OCI-LY1 (cell line): ENCODE measurements at regions not wholly inside any gene's neighbourhood (a gene's known extent, or its start where the extent isn't known, plus 50 kb on each side); places are given as distances from the start of the nearest gene placed in this dataset.
"Not testable (repeated sequence)": the region's sequence is repeated elsewhere in the genome, so short reads cannot be mapped to it uniquely, and the experiment has no call there.

Source experiments
- H2AFZ ChIP-seq: fragments of 200-600 bp; sonication (generic), shearing (Covaris generic); 2 replicates; pipeline ENCODE4 v1.6.0; 2014; ENCODE audit warnings: antibody characterized with exemption, mild to moderate bottlenecking, low read length
- H3F3A ChIP-seq: fragments of 200-600 bp; sonication (generic), shearing (Covaris generic); 2 replicates; pipeline ENCODE4 v1.6.0; 2014; ENCODE audit warnings: mild to moderate bottlenecking, antibody characterized with exemption, low read length, moderate library complexity; ENCODE audit not compliant: insufficient read depth
- H3K27ac ChIP-seq: fragments of 200-600 bp; sonication (generic); 2 replicates; pipeline ENCODE4 v1.5.1; 2014; ENCODE audit warnings: low read length, mixed run types, mild to moderate bottlenecking, low read depth; ENCODE audit not compliant: poor library complexity, severe bottlenecking
- H3K27me3 ChIP-seq: fragments of 200-600 bp; sonication (generic); 2 replicates; pipeline ENCODE4 v1.6.0; 2014; ENCODE audit warnings: antibody characterized with exemption, mild to moderate bottlenecking, low read length, moderate library complexity; ENCODE audit not compliant: insufficient read depth
- H3K36me3 ChIP-seq: fragments of 200-600 bp; sonication (generic); 2 replicates; pipeline ENCODE4 v1.6.1; 2014; ENCODE audit warnings: mild to moderate bottlenecking, antibody characterized with exemption, low read length, moderate library complexity, mixed read lengths; ENCODE audit not compliant: insufficient read depth
- H3K4me1 ChIP-seq: fragments of 200-600 bp; sonication (generic); 2 replicates; pipeline ENCODE4 v1.5.1; 2014; ENCODE audit warnings: mild to moderate bottlenecking, low read length, moderate library complexity; ENCODE audit not compliant: insufficient read depth, severe bottlenecking
- H3K4me2 ChIP-seq: fragments of 200-600 bp; sonication (generic), shearing (Covaris generic); 2 replicates; pipeline ENCODE4 v1.6.1; 2014; ENCODE audit warnings: low read length
- H3K4me3 ChIP-seq: fragments of 200-600 bp; sonication (generic); 2 replicates; pipeline ENCODE4 v1.5.1; 2014; ENCODE audit warnings: low read length, low read depth, mild to moderate bottlenecking, mixed read lengths; ENCODE audit not compliant: poor library complexity, severe bottlenecking
- H3K79me2 ChIP-seq: fragments of 200-600 bp; shearing (Covaris generic); 2 replicates; pipeline ENCODE4 v1.6.1; 2016; ENCODE audit warnings: mixed run types, low read length, mixed read lengths; ENCODE audit not compliant: insufficient read depth
- H3K9ac ChIP-seq: fragments of 200-600 bp; sonication (generic), shearing (Covaris generic); 2 replicates; pipeline ENCODE4 v1.6.1; 2014; ENCODE audit warnings: mild to moderate bottlenecking, low read length, mixed read lengths
- H3K9me2 ChIP-seq: fragments of 200-600 bp; sonication (generic), shearing (Covaris generic); 2 replicates; pipeline ENCODE4 v1.6.1; 2014; ENCODE audit warnings: low read depth, mild to moderate bottlenecking, low read length, mixed read lengths
- H3K9me3 ChIP-seq: fragments of 200-600 bp; shearing (Covaris generic); 2 replicates; pipeline ENCODE4 v1.6.1; 2014; ENCODE audit warnings: low read length, mixed read lengths
- H4K20me1 ChIP-seq: fragments of 200-600 bp; sonication (generic), shearing (Covaris generic); 2 replicates; pipeline ENCODE4 v1.6.0; 2016; ENCODE audit warnings: mild to moderate bottlenecking, low read length; ENCODE audit not compliant: insufficient read depth
- EZH2 ChIP-seq: fragments of 200-600 bp; sonication (generic), shearing (Covaris generic); IDR thresholded peaks from 2 replicates; pipeline ENCODE4 v1.8.0; 2017; ENCODE audit warnings: borderline replicate concordance, mixed run types, mild to moderate bottlenecking, antibody characterized with exemption, low read length, moderate library complexity, mixed read lengths
- TF ChIP-seq, protein P1 (sequence below): fragments of 200-600 bp; sonication (generic), shearing (Covaris generic); IDR thresholded peaks from 2 replicates; pipeline ENCODE4 v1.5.1; 2017; ENCODE audit warnings: mild to moderate bottlenecking, antibody characterized with exemption, low read length, moderate library complexity, mixed read lengths

DNA sequence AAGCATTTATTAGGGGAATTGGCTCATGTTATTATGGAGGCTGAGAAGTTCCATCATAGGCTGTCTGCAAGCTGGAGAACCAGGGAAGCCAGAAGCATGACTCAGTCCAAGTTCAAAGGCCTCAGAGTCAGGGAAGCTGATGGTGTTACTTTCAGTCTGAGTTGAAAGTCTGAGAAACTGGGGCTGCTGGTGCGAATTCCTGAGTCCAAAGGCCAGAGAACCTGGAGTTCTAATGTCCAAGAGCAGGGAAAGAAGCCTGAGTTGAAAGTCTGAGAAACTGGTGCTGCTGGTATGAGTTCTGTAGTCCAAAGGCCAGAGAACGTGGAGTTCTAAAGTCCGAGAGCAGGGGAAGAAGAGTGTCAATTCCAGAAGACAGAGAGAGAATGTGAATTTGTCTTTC, 641.1 kb downstream of the ISL1 start:
- H3K9ac ChIP-seq = no peak overlapping the region
- H3F3A ChIP-seq = no peaks in the 10 kb centered on the region
- no peak overlapping the region for H3K4me2 ChIP-seq
- no peak overlapping the region for H3K27ac ChIP-seq
- no peaks in the 10 kb centered on the region for H3K27me3 ChIP-seq
- no peaks in the 10 kb centered on the region for H4K20me1 ChIP-seq
- H3K9me2 ChIP-seq = no peaks in the 10 kb centered on the region
- no peak overlapping the region for H3K4me3 ChIP-seq
- H3K4me1 ChIP-seq = no peaks in the 10 kb centered on the region
- TF ChIP-seq EZH2 = no peak
- TF ChIP-seq, protein P1, sequence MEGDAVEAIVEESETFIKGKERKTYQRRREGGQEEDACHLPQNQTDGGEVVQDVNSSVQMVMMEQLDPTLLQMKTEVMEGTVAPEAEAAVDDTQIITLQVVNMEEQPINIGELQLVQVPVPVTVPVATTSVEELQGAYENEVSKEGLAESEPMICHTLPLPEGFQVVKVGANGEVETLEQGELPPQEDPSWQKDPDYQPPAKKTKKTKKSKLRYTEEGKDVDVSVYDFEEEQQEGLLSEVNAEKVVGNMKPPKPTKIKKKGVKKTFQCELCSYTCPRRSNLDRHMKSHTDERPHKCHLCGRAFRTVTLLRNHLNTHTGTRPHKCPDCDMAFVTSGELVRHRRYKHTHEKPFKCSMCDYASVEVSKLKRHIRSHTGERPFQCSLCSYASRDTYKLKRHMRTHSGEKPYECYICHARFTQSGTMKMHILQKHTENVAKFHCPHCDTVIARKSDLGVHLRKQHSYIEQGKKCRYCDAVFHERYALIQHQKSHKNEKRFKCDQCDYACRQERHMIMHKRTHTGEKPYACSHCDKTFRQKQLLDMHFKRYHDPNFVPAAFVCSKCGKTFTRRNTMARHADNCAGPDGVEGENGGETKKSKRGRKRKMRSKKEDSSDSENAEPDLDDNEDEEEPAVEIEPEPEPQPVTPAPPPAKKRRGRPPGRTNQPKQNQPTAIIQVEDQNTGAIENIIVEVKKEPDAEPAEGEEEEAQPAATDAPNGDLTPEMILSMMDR = no peak
- no peaks in the 10 kb centered on the region for H3K9me3 ChIP-seq
- no peaks in the 10 kb centered on the region for H3K36me3 ChIP-seq
- no peaks in the 10 kb centered on the region for H3K79me2 ChIP-seq
- H2AFZ ChIP-seq = no peak overlapping the region

DNA sequence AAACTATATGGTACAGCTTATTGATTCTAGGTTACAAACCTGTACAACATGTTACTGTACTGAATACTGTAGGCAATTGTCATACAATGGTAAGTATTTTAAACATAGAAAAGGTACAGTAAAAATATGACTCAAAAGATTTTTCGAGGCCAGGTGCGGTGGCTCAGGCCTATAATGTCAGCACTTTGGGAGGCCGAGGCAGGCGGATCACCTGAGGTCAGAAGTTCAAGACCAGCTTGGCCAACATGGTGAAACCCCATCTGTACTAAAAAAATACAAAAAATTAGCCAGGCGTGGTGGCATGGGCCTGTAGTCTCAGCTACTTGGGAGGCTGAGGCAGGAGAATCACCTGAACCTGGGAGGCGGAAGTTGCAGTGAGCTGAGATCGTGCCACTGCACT, 646.6 kb downstream of the ISL1 start:
- not testable (repeated sequence) for H3K79me2 ChIP-seq, H3K9me2 ChIP-seq, H2AFZ ChIP-seq, H3K4me3 ChIP-seq, H3K4me1 ChIP-seq, H3K9me3 ChIP-seq, H3K27me3 ChIP-seq, H4K20me1 ChIP-seq, H3K4me2 ChIP-seq, H3K36me3 ChIP-seq, H3F3A ChIP-seq, H3K27ac ChIP-seq, H3K9ac ChIP-seq

DNA sequence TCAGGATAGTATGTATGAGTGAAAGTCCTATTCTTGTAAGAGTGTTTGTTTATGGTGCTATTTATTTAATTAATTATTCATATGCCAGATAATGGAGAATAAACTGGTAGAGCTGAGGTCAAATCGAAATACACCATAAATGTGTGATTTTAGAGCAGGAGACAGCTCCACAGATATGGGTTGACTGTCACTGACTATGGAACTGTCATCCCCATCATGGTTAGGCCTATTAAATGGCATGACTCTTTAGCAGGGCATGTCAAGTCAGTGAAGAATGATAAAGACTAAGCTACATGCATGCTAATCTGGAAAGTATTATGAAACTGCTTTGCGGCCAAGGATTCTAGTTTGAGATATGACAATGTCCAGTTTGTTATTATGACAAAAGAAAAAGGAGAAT, 658.6 kb downstream of the ISL1 start:
- Histone ChIP-seq H2AFZ (no peak overlapping the region), H3K4me2 (no peak overlapping the region), H3K9ac (no peak overlapping the region), H3K4me1 (no peaks in the 10 kb centered on the region), H3K27ac (no peak overlapping the region), H3K27me3 (no peaks in the 10 kb centered on the region), H3K9me2 (no peaks in the 10 kb centered on the region), H3F3A (no peaks in the 10 kb centered on the region), H3K36me3 (no peaks in the 10 kb centered on the region), H3K9me3 (no peaks in the 10 kb centered on the region), H3K4me3 (no peak overlapping the region), H4K20me1 (no peaks in the 10 kb centered on the region), H3K79me2 (no peaks in the 10 kb centered on the region)
- no peak for TF ChIP-seq EZH2
- TF ChIP-seq, protein P1 = no peak

DNA sequence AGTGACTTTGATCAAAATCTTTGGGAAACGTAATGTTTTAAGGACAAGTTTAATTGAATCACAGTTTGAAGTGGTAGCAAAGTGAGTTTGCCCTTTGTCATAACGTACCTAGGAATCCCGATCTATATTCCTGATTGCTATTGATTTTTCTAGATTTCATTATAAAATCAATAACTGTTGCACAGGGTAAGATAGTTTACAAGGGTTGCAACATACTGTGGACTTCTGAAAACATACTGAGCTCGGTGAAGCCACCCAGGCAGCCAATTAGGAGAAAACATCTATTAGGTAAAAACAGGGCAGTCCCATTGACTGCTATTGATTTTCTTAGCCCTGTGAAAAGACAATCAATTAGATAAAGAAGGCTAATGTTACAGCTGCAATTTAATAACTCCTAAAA, 659.9 kb downstream of the ISL1 start:
- Histone ChIP-seq H3K27me3 (no peaks in the 10 kb centered on the region), H3F3A (no peaks in the 10 kb centered on the region), H3K27ac (no peak overlapping the region), H3K4me1 (no peaks in the 10 kb centered on the region), H3K9me2 (no peaks in the 10 kb centered on the region), H3K9me3 (no peaks in the 10 kb centered on the region), H3K4me3 (no peak overlapping the region), H4K20me1 (no peaks in the 10 kb centered on the region), H3K4me2 (no peak overlapping the region), H3K9ac (no peak overlapping the region), H3K79me2 (no peaks in the 10 kb centered on the region), H2AFZ (no peak overlapping the region), H3K36me3 (no peaks in the 10 kb centered on the region)
- no peak for TF ChIP-seq EZH2
- TF ChIP-seq, protein P1 = no peak
